ENCODE measurements at regions not wholly inside any gene's neighbourhood (a gene's known extent, or its start where the extent isn't known, plus 50 kb on each side); places are given as distances from the start of the nearest gene placed in this dataset.

DNA sequence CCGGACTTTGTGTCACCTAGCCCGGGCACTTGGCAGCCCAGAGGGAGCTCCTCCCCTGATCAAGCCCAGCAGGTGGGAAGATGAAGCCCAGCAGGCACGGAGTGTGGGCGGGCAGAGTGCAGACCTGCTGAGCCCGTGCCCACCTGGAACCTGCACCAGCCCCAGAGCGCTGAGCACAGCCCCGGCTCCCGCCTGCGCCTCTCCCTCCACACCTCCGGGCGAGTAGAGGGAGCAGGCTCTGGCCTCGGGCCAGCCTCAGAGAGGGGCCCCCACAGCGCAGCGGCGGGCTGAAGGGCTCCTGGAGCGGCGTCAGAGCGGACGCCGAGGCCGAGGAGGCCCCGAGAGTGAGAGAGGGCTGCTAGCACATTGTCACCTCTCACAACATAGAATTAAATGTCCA, 257.7 kb downstream of the VGLL3 start:
- no peak for DNase-seq (ENCODE audit: low read depth)

DNA sequence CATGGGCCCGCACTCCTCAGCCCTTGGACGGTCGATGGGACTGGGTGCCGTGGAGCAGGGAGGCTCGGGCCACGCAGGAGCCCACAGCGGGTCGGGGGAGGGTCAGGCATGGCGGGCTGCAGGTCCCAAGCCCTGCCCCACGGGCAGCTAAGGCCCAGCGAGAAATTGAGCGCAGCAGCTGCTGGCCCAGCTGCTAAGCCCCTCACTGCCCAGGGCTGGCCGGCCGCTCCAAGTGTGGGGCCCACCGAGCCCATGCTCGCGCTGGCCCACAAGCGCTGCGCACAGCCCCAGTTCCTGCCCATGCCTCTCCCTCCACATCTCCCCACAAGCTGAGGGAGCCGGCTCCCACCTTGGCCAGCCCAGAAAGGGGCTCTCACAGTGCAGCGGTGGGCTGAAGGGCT, 259.4 kb downstream of the VGLL3 start:
- DNase-seq (ENCODE audit: low read depth) = no peak

- DNase-seq (ENCODE audit: low read depth) = no peak
Measured at GRCh38 chr3:86723433-86723832, 267.5 kb downstream of the VGLL3 start.

- no peak for DNase-seq (ENCODE audit: low read depth)
Measured at GRCh38 chr3:86711634-86712033, 279.3 kb downstream of the VGLL3 start.

GRCh38 chr3:86708893-86709292, 282.1 kb downstream of the VGLL3 start:
- no peak for DNase-seq (ENCODE audit: low read depth)

- DNase-seq (ENCODE audit: low read depth) = no peak
Measured at GRCh38 chr3:86702381-86702958, 288.5 kb downstream of the VGLL3 start.

DNA sequence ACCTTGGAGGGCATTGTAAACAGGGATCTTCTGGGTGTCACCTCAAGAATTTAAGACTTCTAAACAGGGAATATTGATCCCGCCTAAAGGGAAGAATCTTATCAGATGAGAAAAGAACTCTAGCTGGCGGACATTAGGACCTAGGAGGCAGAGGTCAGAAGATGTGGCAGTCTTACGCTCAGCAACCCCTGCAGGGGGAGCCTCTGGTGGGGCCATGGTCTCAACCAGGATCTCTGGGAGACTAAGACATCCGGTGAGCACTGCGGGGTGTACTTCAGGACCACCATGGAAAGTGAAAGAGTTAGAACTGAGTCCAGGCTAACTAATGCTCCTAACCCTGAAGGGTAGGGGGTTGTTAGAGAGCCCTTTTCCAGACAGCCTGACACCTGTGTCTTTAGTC, 295.2 kb downstream of the VGLL3 start:
- DNase-seq (ENCODE audit: low read depth) = no peak

GRCh38 chr3:86673991-86674390, 317.0 kb downstream of the VGLL3 start:
- no peak for DNase-seq (ENCODE audit: low read depth)

DNA sequence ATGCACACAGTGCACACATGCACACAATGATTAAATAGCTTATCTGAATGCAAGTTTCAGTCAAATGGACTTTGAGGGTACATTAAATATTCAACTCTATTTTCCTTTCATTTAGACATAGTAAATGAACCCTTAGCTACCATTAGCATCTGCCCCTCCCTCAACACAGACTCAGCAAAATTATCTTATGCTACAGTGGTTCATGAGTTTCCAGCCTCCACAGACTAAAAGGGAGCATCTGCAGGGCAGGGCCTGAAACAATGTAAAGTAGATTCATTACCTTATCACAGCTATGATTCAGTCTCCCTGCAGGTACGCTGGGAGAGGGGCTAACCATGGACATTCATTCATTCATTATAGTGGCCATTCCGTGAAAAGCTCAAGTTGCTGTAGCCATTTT, 329.1 kb downstream of the VGLL3 start:
- DNase-seq (ENCODE audit: low read depth) = no peak

- DNase-seq (ENCODE audit: low read depth) = no peak
Measured at GRCh38 chr3:86658876-86659275, 332.1 kb downstream of the VGLL3 start.

GRCh38 chr3:86654806-86655460, 336.0 kb downstream of the VGLL3 start:
- DNase-seq (ENCODE audit: low read depth) = no peak

- DNase-seq (ENCODE audit: low read depth) = no peak
Measured at GRCh38 chr3:86653661-86654205, 337.2 kb downstream of the VGLL3 start.

DNA sequence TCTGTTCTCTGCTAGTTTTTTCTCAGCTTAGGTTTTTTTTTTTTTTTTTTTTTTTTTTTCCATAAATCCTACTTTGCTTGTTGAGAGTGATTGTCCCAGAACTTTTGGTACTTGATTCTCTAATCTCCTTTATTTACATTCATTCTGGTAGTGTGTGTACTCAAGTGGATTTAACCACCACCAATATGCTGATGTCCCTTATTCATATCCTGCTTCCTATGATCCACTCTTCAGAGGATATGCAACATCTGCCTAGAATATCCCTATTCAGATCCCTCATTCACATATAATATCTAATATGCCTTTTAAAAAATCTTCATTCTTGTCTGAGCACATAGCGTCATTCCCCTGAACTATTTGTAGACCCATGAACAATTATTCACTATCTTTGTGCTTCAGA, 342.9 kb downstream of the VGLL3 start:
- no peak for DNase-seq (ENCODE audit: low read depth)

DNA sequence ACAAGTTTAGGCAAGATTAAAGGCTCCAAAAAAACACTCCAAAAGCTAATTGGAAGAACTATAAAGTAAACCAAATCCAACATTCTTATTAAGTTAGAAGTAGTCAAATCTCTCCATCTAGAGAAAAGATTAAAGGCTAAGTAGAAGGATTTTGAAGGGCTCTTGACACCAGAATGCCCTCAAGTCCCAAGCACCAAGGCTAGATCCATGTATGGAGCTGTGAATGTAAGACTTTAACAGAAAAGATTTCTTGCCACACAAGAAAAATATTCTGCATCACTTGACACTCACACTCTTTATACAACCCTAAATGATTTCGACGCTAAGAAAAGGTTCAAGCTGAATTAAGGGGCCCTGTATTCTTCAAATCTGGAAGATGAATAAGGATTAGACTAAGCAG, 345.2 kb downstream of the VGLL3 start:
- no peak for DNase-seq (ENCODE audit: low read depth)

DNA sequence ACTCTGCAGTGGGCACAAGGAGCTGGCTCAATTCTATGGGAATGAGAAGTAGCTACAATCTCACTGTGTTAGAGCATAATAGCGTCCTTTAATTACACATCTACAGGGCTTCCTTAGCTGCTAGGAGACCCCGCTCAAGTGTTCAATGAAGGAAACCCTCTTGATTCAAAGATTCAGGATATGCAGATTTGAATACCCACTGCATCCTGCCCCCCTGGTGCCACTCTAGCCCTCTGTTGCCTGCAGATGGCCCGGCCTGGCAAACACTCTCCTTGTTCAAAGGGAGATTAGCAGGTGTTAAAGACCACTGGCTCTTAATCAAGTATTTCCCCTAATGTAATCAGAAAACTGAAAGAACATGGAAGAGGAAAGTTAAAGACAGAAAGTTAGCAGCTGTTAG, 356.6 kb downstream of the VGLL3 start:
- DNase-seq (ENCODE audit: low read depth) = no peak

- DNase-seq (ENCODE audit: low read depth) = no peak
Measured at GRCh38 chr3:86629511-86629910, 361.4 kb downstream of the VGLL3 start.

GRCh38 chr3:86624192-86624591, 366.8 kb downstream of the VGLL3 start:
- no peak for DNase-seq (ENCODE audit: low read depth)

- no peak for DNase-seq (ENCODE audit: low read depth)
Measured at GRCh38 chr3:86618706-86619105, 372.2 kb downstream of the VGLL3 start.

- DNase-seq (ENCODE audit: low read depth) = no peak
Measured at GRCh38 chr3:86605166-86605565, 385.8 kb downstream of the VGLL3 start.

DNA sequence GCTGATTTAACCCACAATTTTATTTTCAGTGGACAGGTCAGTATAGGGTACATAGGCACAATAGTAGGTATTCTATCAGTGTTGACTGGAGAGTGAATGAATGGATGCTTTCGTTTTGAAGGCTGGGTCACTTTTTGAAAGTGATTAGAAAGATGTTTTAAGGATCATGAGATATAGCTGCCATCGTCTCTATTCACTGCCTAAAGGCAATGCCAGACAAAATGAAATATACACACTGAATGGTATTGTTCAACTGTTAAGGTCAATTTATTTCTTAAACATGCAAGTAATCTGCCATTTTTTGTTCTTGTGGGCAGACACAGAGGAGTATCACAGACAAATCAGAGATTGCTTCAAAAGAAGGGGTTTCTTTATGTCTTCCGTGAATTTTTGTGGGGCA, 395.3 kb downstream of the VGLL3 start:
- no peak for DNase-seq (ENCODE audit: low read depth)

- DNase-seq (ENCODE audit: low read depth) = no peak
Measured at GRCh38 chr3:86594838-86595237, 396.1 kb downstream of the VGLL3 start.

GRCh38 chr3:86578071-86578470, 412.9 kb downstream of the VGLL3 start:
- no peak for DNase-seq (ENCODE audit: low read depth)

DNA sequence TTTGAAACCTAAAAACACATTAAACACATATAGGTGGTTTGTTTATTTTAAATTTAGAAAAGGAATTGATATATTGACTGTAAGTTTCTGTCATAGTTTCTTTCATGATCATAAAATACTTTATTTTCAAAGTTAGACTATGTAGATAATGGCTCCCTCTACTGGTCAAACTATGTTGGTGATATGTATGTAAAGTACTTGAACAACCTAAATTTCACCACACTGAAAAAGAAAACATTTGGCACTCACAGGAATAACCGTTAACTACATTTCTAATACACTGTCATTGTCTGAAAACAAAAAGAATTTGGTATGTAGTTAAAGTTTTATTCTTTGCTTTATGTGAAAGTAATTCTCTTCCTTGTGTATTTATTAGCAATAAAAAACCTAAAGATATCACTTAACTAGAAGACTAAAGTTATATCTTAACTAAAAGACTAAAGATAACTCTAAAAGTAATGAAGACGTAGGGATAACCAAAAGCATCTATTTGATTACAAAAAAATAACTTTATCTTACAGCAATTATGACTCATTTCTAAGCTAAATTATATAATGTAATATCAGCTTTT, 427.5 kb downstream of the VGLL3 start:
- peak; percentile 13 for DNase-seq (ENCODE audit: low read depth)
